ENCODE measurements at regions not wholly inside any gene's neighbourhood (a gene's known extent, or its start where the extent isn't known, plus 50 kb on each side); places are given as distances from the start of the nearest gene placed in this dataset.

DNA sequence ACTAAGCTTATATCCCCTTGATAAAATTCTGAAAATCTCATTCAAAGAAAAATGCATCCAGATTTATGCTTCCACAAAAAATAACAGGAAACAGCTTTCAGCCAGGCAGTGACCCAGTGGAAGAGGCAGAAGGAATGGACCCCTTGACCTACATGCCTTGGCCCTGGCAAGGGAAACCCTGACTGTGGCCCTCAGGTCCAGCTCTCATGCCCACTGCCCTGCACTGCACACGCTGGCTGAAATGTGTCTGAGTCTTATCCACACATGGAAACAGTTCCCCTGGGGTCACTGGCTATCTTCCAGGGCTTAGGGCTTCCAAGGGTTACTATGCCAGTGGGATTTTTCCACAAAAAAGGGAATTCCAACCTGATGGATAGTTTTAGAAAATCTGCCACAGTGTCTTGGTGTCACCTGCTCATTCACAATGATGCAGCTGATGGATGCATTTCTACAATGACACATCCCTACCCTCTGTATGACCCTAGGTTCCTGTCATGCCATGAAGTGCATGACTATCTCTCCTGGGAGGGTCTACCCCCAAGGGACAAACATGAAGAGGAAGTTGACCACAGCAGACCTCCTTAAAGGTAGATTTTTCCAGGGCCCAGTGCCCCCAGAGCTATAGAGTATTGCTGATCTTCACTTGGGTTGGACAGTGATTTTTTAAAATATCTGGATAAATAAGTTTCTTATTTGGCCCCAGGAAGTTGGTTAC lies 121.9 kb upstream of the CD93 start:
- DNase-seq (no peak), ATAC-seq (no peak)
- intact Hi-C loops (cut with DNase I): loop anchor here (10.0 kb wide), 2 partner anchors 163 to 513 kb away; partner anchors contain the start of gene THBD (in 1 of the 2)
- Histone ChIP-seq H3K36me3 (ENCODE audit: insufficient read depth in 1 of 2, low read depth in 1 of 2) (no peaks in the 10 kb centered on the region), H3K27ac (no peak overlapping the region), H3K4me3 (no peak overlapping the region), H3K27me3 (ENCODE audit: insufficient read depth in 3 of 3, low read length in 2 of 3) (no peaks in the 10 kb centered on the region), H3K4me1 (peaks cover 11% of the 10 kb centered on the region), H3K9me3 (no peaks in the 10 kb centered on the region)
- TF ChIP-seq, protein P1, sequence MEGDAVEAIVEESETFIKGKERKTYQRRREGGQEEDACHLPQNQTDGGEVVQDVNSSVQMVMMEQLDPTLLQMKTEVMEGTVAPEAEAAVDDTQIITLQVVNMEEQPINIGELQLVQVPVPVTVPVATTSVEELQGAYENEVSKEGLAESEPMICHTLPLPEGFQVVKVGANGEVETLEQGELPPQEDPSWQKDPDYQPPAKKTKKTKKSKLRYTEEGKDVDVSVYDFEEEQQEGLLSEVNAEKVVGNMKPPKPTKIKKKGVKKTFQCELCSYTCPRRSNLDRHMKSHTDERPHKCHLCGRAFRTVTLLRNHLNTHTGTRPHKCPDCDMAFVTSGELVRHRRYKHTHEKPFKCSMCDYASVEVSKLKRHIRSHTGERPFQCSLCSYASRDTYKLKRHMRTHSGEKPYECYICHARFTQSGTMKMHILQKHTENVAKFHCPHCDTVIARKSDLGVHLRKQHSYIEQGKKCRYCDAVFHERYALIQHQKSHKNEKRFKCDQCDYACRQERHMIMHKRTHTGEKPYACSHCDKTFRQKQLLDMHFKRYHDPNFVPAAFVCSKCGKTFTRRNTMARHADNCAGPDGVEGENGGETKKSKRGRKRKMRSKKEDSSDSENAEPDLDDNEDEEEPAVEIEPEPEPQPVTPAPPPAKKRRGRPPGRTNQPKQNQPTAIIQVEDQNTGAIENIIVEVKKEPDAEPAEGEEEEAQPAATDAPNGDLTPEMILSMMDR (IDR thresholded peaks at IDR 0.05): no peak
- 78 to 94% (median 79%) methylated on average over 1 of the region's 1 CpG for WGBS, 3 donors

GRCh38 chr20:23206995-23207394 lies 120.9 kb upstream of the CD93 start:
- DNase-seq (no peak), ATAC-seq (no peak)
- 77 to 88% (median 81%) methylated on average over 7 of the region's 7 CpGs for WGBS, 3 donors
- H3K4me3 ChIP-seq: no peak overlapping the region
- H3K36me3 ChIP-seq (ENCODE audit: insufficient read depth in 1 of 2, low read depth in 1 of 2): no peaks in the 10 kb centered on the region
- no peak overlapping the region for H3K27ac ChIP-seq
- H3K9me3 ChIP-seq: no peaks in the 10 kb centered on the region
- intact Hi-C loops (cut with DNase I): loop anchor here (10.0 kb wide), 2 partner anchors 162 to 512 kb away; partner anchors contain the start of gene THBD (in 1 of the 2)
- H3K27me3 ChIP-seq (ENCODE audit: insufficient read depth in 3 of 3, low read length in 2 of 3): no peaks in the 10 kb centered on the region
- H3K4me1 ChIP-seq: peaks cover 11% of the 10 kb centered on the region
- TF ChIP-seq, protein P1 (IDR thresholded peaks at IDR 0.05): no peak

- TF ChIP-seq, protein P1 (IDR thresholded peaks at IDR 0.05): no peak
- H3K9me3 ChIP-seq: no peaks in the 10 kb centered on the region
- peak overlapping the region; percentile 51 for H3K27ac ChIP-seq
- ATAC-seq (no peak), DNase-seq (no peak)
- intact Hi-C loops (cut with DNase I): loop anchor here (10.0 kb wide), 2 partner anchors 161 to 511 kb away; partner anchors contain the start of gene THBD (in 1 of the 2)
- H3K4me1 ChIP-seq: peaks cover 11% of the 10 kb centered on the region
- no peaks in the 10 kb centered on the region for H3K36me3 ChIP-seq (ENCODE audit: insufficient read depth in 1 of 2, low read depth in 1 of 2)
- H3K4me3 ChIP-seq: no peak overlapping the region
- no peaks in the 10 kb centered on the region for H3K27me3 ChIP-seq (ENCODE audit: insufficient read depth in 3 of 3, low read length in 2 of 3)
- WGBS, 3 donors: 66 to 82% (median 73%) methylated on average over 2 of the region's 2 CpGs
Observed at GRCh38 chr20:23206061-23206460, 119.9 kb upstream of the CD93 start.

DNA sequence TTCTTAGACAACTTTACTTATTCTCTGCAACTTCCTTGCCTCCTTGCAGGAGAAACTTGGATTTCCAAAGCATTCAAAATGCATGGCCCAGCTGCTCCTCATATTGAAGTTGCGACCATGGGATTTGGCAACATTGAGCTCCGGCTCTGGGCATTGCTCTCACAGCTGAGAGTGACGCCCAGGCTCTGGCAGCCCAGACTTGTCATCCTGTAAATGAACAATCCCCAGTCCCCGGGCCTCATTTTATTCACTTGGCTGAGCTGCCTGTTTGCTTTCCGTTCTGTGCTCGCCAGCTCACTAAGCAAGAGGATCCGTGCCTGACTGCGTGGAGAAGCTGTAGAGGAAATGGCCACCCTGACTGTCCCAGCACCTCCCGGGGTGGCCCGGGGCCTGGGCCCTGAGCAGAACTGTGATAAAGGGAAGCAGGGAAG lies 119.5 kb upstream of the CD93 start:
- TF ChIP-seq, protein P1 (IDR thresholded peaks at IDR 0.05): no peak
- Histone ChIP-seq H3K36me3 (ENCODE audit: insufficient read depth in 1 of 2, low read depth in 1 of 2) (no peaks in the 10 kb centered on the region), H3K27me3 (ENCODE audit: insufficient read depth in 3 of 3, low read length in 2 of 3) (no peaks in the 10 kb centered on the region), H3K4me3 (no peak overlapping the region), H3K27ac (peak overlapping the region; percentile 51), H3K4me1 (peaks cover 11% of the 10 kb centered on the region), H3K9me3 (no peaks in the 10 kb centered on the region)
- ATAC-seq (peak; percentile 11 to 73 (median 64)), DNase-seq (peak; percentile 71 to 84)
- WGBS, 3 donors: 12 to 27% (median 17%) methylated on average over 10 of the region's 10 CpGs
- intact Hi-C loops (cut with DNase I): loop anchor here (10.0 kb wide), 2 partner anchors 161 to 511 kb away; partner anchors contain the start of gene THBD (in 1 of the 2)
